ENCODE measurements at regions not wholly inside any gene's neighbourhood (a gene's known extent, or its start where the extent isn't known, plus 50 kb on each side); places are given as distances from the start of the nearest gene placed in this dataset.

DNA sequence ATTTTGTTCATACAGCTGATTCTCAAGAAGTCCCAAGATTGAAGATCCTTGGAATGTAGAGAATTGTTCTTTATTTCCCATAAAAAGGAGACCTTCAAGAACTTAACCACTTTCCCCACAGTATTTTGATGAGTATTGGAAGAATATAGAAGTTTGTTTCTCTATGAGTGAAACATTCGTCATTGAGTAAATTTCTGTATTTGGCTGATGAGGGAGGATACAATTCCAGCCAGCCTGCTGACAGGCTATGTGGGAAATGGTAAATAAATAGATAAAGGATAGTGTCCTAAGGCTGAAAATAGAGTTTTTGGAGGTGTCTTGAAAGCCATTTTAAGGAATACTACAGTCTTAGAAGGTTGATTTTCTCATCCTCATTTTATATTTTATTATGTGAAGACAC, 1076.1 kb downstream of the ROBO2 start:
- Histone ChIP-seq H3K4me3 (ENCODE audit: low read depth, low read length) (no peak overlapping the region), H3K27me3 (ENCODE audit: control insufficient read depth, insufficient read depth, low read length) (no peaks in the 10 kb centered on the region), H3K36me3 (ENCODE audit: control insufficient read depth, insufficient read depth, low read length) (no peaks in the 10 kb centered on the region)
- CTCF ChIA-PET = no interaction called here
- DNase-seq (ENCODE audit: low read depth) = no peak
- TF ChIP-seq, protein P1, sequence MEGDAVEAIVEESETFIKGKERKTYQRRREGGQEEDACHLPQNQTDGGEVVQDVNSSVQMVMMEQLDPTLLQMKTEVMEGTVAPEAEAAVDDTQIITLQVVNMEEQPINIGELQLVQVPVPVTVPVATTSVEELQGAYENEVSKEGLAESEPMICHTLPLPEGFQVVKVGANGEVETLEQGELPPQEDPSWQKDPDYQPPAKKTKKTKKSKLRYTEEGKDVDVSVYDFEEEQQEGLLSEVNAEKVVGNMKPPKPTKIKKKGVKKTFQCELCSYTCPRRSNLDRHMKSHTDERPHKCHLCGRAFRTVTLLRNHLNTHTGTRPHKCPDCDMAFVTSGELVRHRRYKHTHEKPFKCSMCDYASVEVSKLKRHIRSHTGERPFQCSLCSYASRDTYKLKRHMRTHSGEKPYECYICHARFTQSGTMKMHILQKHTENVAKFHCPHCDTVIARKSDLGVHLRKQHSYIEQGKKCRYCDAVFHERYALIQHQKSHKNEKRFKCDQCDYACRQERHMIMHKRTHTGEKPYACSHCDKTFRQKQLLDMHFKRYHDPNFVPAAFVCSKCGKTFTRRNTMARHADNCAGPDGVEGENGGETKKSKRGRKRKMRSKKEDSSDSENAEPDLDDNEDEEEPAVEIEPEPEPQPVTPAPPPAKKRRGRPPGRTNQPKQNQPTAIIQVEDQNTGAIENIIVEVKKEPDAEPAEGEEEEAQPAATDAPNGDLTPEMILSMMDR (IDR thresholded peaks at IDR 0.05; ENCODE audit: insufficient read depth, low read depth, low read length) = no peak
- POLR2A ChIA-PET = no interaction called here

DNA sequence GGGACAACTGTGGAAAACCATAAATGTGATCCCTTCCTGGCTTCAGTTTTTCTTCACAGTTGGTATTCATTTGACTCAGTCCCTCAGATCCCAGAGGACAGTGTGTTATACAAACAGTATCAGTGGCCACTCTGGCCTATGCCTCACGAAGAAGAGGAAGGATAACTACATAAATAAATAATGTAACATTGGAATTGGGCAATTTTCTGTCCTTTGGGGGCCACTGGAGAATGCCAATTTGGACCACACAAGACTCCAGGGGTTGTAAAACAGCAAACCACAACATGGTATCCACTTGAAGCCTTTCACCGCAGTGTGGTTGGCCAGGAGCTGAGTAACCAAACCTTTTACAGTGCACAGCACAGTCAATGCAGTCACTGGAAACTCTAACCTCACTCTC, 1077.0 kb downstream of the ROBO2 start:
- H3K36me3 ChIP-seq (ENCODE audit: control insufficient read depth, insufficient read depth, low read length) = no peaks in the 10 kb centered on the region
- H3K27me3 ChIP-seq (ENCODE audit: control insufficient read depth, insufficient read depth, low read length) = no peaks in the 10 kb centered on the region
- no peak overlapping the region for H3K4me3 ChIP-seq (ENCODE audit: low read depth, low read length)
- TF ChIP-seq, protein P1 (IDR thresholded peaks at IDR 0.05; ENCODE audit: insufficient read depth, low read depth, low read length) = no peak
- ChIA-PET POLR2A (no interaction called here), CTCF (no interaction called here)
- DNase-seq (ENCODE audit: low read depth) = no peak

DNA sequence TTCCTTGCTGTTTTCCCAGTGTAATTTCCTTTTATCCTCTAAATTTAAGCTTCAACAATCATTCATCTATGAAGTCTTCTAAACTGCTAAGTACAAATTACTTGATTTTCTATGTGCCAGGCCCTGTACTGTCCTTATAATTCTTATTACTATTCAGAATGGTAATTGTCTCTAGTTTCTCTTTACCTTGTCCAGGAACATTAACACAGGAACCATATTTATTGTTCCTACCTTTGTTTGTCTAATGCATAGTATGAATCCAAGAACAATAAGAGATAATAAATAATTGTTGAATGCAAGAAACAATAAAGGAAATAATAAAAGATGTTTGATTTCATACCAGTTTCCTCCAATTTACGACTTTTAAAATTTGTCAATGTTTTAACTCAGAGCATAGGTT, 1083.2 kb downstream of the ROBO2 start:
- H3K27me3 ChIP-seq (ENCODE audit: control insufficient read depth, insufficient read depth, low read length) = no peaks in the 10 kb centered on the region
- no peak overlapping the region for H3K4me3 ChIP-seq (ENCODE audit: low read depth, low read length)
- ChIA-PET POLR2A (no interaction called here), CTCF (no interaction called here)
- TF ChIP-seq, protein P1 (IDR thresholded peaks at IDR 0.05; ENCODE audit: insufficient read depth, low read depth, low read length) = no peak
- no peaks in the 10 kb centered on the region for H3K36me3 ChIP-seq (ENCODE audit: control insufficient read depth, insufficient read depth, low read length)
- DNase-seq (ENCODE audit: low read depth) = no peak

DNA sequence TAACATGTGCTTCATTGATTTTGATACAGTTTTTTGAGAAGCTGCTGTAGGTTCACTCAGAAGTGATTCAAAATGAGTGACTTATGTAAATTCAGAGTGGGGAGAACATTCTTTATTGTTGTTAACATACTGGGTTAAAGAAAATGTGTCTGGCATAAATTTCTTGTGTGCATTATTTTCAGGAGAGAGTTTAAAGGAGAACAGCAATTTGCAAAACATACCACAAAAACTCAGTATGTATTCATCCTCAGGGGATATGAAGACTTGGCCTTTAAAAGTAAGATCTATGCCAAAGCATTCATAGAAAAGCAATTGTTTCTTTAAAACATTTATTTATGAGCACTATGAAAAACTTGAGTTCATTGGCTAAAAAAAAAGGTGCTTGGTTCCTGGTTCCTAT, 1089.8 kb downstream of the ROBO2 start:
- POLR2A ChIA-PET = no interaction called here
- Histone ChIP-seq H3K4me3 (ENCODE audit: low read depth, low read length) (no peak overlapping the region), H3K36me3 (ENCODE audit: control insufficient read depth, insufficient read depth, low read length) (no peaks in the 10 kb centered on the region), H3K27me3 (ENCODE audit: control insufficient read depth, insufficient read depth, low read length) (no peaks in the 10 kb centered on the region)
- DNase-seq (ENCODE audit: low read depth) = no peak
- TF ChIP-seq, protein P1 (IDR thresholded peaks at IDR 0.05; ENCODE audit: insufficient read depth, low read depth, low read length) = no peak
- CTCF ChIA-PET = interaction anchor here (1.1 kb wide), 1 partner anchor 22 kb away, joined by 4 read pairs; no protein-coding TSS in a partner anchor

DNA sequence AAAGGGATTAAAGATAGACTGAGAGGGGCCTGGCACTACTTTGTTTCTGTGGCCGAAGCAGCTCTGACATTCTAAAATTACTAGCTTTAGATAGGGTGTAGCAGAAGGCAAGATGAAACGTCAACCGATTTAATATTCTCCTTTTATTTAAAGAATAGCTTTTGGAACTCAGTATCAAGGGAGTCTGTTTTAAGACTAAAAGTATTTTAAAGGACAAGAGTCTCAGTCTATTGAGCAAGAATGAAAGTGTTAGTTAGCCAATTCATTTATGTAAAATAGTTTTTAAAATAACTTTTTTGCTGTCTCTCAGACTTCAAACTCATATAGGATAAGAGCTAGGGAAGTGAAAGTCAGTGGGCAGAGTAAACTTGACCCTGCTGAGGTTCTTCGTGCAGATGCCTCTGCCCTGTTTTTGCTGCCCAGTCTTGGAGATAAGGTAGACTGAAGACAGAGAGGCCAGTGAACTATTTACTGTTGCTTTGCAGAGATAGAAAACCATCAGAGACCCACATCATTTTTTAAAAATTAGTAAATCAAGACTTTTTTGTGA, 1090.9 kb downstream of the ROBO2 start:
- TF ChIP-seq, protein P1 (IDR thresholded peaks at IDR 0.05; ENCODE audit: insufficient read depth, low read depth, low read length) = no peak
- Histone ChIP-seq H3K36me3 (ENCODE audit: control insufficient read depth, insufficient read depth, low read length) (no peaks in the 10 kb centered on the region), H3K27me3 (ENCODE audit: control insufficient read depth, insufficient read depth, low read length) (no peaks in the 10 kb centered on the region), H3K4me3 (ENCODE audit: low read depth, low read length) (no peak overlapping the region)
- POLR2A ChIA-PET = no interaction called here
- DNase-seq (ENCODE audit: low read depth) = no peak
- CTCF ChIA-PET = interaction anchor here (1.1 kb wide), 1 partner anchor 23 kb away, joined by 4 read pairs; no protein-coding TSS in a partner anchor
